Esophagus mucosa (tissue), 1 donor: ENCODE measurements at regions not wholly inside any gene's neighbourhood (a gene's known extent, or its start where the extent isn't known, plus 50 kb on each side); places are given as distances from the start of the nearest gene placed in this dataset.

Experiments used
- ATAC-seq: fragments of 200-7000 bp; cut with Tn5 transposase; one replicate; pipeline ENCODE4 v1.9.1; 2020
- donor health status: DM: yes; HTN: yes; CAD: no.

- no peak for ATAC-seq
These were observed 397.9 kb upstream of the SGCD start for GRCh38 chr5:155929112-155929511.

- no peak for ATAC-seq
These were observed 392.0 kb upstream of the SGCD start for GRCh38 chr5:155934964-155935363.

GRCh38 chr5:155935723-155936122 is 391.2 kb upstream of the SGCD start:
- ATAC-seq, result no peak

- ATAC-seq, result no peak
These were observed 390.2 kb upstream of the SGCD start for GRCh38 chr5:155936520-155937406.

GRCh38 chr5:155938051-155938450 is 388.9 kb upstream of the SGCD start:
- no peak for ATAC-seq

- no peak for ATAC-seq
These were observed 385.6 kb upstream of the SGCD start for GRCh38 chr5:155941340-155941739.

GRCh38 chr5:155943516-155944407 is 383.2 kb upstream of the SGCD start:
- peak; percentile 55 for ATAC-seq

GRCh38 chr5:155947394-155948062 is 379.4 kb upstream of the SGCD start:
- ATAC-seq, result peak; percentile 43

- ATAC-seq, result no peak
These were observed 378.4 kb upstream of the SGCD start for GRCh38 chr5:155948576-155948975.

- no peak for ATAC-seq
These were observed 374.4 kb upstream of the SGCD start for GRCh38 chr5:155952486-155953089.

GRCh38 chr5:155953335-155953734 is 373.6 kb upstream of the SGCD start:
- ATAC-seq, result no peak

- ATAC-seq, result no peak
These were observed 372.1 kb upstream of the SGCD start for GRCh38 chr5:155954701-155955445.

- ATAC-seq, result no peak
These were observed 369.1 kb upstream of the SGCD start for GRCh38 chr5:155957884-155958283.

- ATAC-seq, result no peak
These were observed 367.9 kb upstream of the SGCD start for GRCh38 chr5:155959082-155959481.

GRCh38 chr5:155960177-155960576 is 366.8 kb upstream of the SGCD start:
- no peak for ATAC-seq

- no peak for ATAC-seq
These were observed 357.4 kb upstream of the SGCD start for GRCh38 chr5:155969537-155969936.

- ATAC-seq, result no peak
These were observed 352.6 kb upstream of the SGCD start for GRCh38 chr5:155974369-155974768.

GRCh38 chr5:155978850-155979249 is 348.1 kb upstream of the SGCD start:
- ATAC-seq, result no peak

- no peak for ATAC-seq
These were observed 344.6 kb upstream of the SGCD start for GRCh38 chr5:155982354-155982753.

- ATAC-seq, result no peak
These were observed 343.0 kb upstream of the SGCD start for GRCh38 chr5:155983954-155984353.

GRCh38 chr5:155987265-155987810 is 339.6 kb upstream of the SGCD start:
- no peak for ATAC-seq

GRCh38 chr5:155989879-155990278 is 337.1 kb upstream of the SGCD start:
- no peak for ATAC-seq
